ENCODE measurements at regions not wholly inside any gene's neighbourhood (a gene's known extent, or its start where the extent isn't known, plus 50 kb on each side); places are given as distances from the start of the nearest gene placed in this dataset.

GRCh38 chr4:81531410-81531809, 59.7 kb upstream of the RASGEF1B start:
- Histone ChIP-seq H3K9me3 (no peaks in the 10 kb centered on the region), H3K4me1 (no peaks in the 10 kb centered on the region), H3K27ac (no peak overlapping the region), H3K36me3 (no peaks in the 10 kb centered on the region), H3K4me3 (no peak overlapping the region), H3K27me3 (no peaks in the 10 kb centered on the region)
- no peak for DNase-seq (ENCODE audit: low spot score)
- TF ChIP-seq CTCF (IDR thresholded peaks at IDR 0.05), result no peak

- no peaks in the 10 kb centered on the region for H3K4me1 ChIP-seq
- H3K4me3 ChIP-seq, result no peak overlapping the region
- no peak overlapping the region for H3K27ac ChIP-seq
- H3K36me3 ChIP-seq, result no peaks in the 10 kb centered on the region
- H3K27me3 ChIP-seq, result no peaks in the 10 kb centered on the region
- TF ChIP-seq CTCF (IDR thresholded peaks at IDR 0.05), result no peak
- no peak for DNase-seq (ENCODE audit: low spot score)
- no peaks in the 10 kb centered on the region for H3K9me3 ChIP-seq
Measured at GRCh38 chr4:81528979-81529378, 57.3 kb upstream of the RASGEF1B start.

- no peak for TF ChIP-seq CTCF (IDR thresholded peaks at IDR 0.05)
- H3K9me3 ChIP-seq, result no peaks in the 10 kb centered on the region
- no peak for DNase-seq (ENCODE audit: low spot score)
- H3K4me1 ChIP-seq, result no peaks in the 10 kb centered on the region
- no peaks in the 10 kb centered on the region for H3K27me3 ChIP-seq
- H3K36me3 ChIP-seq, result no peaks in the 10 kb centered on the region
- no peak overlapping the region for H3K27ac ChIP-seq
- no peak overlapping the region for H3K4me3 ChIP-seq
Measured at GRCh38 chr4:81528200-81528599, 56.5 kb upstream of the RASGEF1B start.

- H3K4me3 ChIP-seq, result no peak overlapping the region
- no peaks in the 10 kb centered on the region for H3K4me1 ChIP-seq
- H3K27me3 ChIP-seq, result no peaks in the 10 kb centered on the region
- DNase-seq (ENCODE audit: low spot score), result no peak
- H3K36me3 ChIP-seq, result no peaks in the 10 kb centered on the region
- no peak overlapping the region for H3K27ac ChIP-seq
- TF ChIP-seq CTCF (IDR thresholded peaks at IDR 0.05), result no peak
- no peaks in the 10 kb centered on the region for H3K9me3 ChIP-seq
Measured at GRCh38 chr4:81527709-81528108, 56.0 kb upstream of the RASGEF1B start.

- no peak for TF ChIP-seq CTCF (IDR thresholded peaks at IDR 0.05)
- Histone ChIP-seq H3K4me1 (no peaks in the 10 kb centered on the region), H3K9me3 (no peaks in the 10 kb centered on the region), H3K27me3 (no peaks in the 10 kb centered on the region), H3K27ac (no peak overlapping the region), H3K4me3 (no peak overlapping the region), H3K36me3 (no peaks in the 10 kb centered on the region)
- DNase-seq (ENCODE audit: low spot score), result no peak
Measured at GRCh38 chr4:81527115-81527514, 55.4 kb upstream of the RASGEF1B start.

GRCh38 chr4:81526706-81527105, 55.0 kb upstream of the RASGEF1B start:
- DNase-seq (ENCODE audit: low spot score), result no peak
- H3K27ac ChIP-seq, result no peak overlapping the region
- no peaks in the 10 kb centered on the region for H3K27me3 ChIP-seq
- TF ChIP-seq CTCF (IDR thresholded peaks at IDR 0.05), result no peak
- no peaks in the 10 kb centered on the region for H3K36me3 ChIP-seq
- H3K4me3 ChIP-seq, result no peak overlapping the region
- no peaks in the 10 kb centered on the region for H3K9me3 ChIP-seq
- H3K4me1 ChIP-seq, result no peaks in the 10 kb centered on the region
